Hepatic stellate cell (primary cell): ENCODE measurements at regions not wholly inside any gene's neighbourhood (a gene's known extent, or its start where the extent isn't known, plus 50 kb on each side); places are given as distances from the start of the nearest gene placed in this dataset.
"Not testable (repeated sequence)": the region's sequence is repeated elsewhere in the genome, so short reads cannot be mapped to it uniquely, and the experiment has no call there.

ENCODE experiments used
- DNase-seq: peaks from one replicate; pipeline ENCODE4 v3.0.0; 2011; ENCODE audit warnings: low spot score

- no peak for DNase-seq
These were observed 149.9 kb upstream of the RAB6C start for GRCh38 chr2:129829588-129829987.

DNA sequence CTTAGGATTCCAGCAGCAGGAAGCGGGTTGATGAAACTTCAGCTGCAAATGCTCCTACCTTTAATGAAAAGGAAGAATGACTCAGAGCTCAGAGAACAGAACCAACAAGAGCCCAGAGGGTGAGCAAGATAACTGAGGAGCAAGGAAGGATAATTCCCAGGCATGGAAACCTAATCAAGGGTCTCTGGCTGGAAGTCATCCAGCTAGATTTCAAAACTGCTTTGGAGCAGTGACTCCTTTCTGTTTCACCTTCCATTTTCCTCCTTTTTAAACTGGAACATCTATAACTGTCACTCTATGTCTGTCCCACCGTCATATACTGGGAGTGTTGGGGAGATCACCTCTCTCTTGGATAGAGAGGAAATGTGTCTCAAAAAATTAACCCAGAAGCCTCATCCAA is 148.4 kb upstream of the RAB6C start:
- DNase-seq = no peak

DNA sequence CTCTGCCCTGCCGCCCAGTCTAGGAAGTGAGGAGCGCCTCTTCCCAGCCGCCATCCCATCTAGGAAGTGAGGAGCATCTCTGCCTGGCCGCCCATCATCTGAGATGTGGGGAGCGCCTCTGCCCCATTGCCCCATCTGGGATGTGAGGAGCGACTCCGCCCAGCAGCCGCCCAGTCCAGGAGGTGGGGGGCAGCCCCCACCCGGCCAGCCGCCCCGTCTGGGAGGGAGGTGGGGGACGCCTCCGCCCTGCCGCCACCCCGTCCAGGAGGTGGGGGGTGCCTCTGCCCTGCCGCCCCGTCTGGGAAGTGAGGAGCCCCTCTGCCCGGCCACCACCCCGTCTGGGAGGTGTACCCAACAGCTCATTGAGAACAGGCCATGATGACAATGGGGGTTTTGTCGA is 146.0 kb upstream of the RAB6C start:
- DNase-seq = not testable (repeated sequence)

GRCh38 chr2:129847043-129847442 is 132.4 kb upstream of the RAB6C start:
- no peak for DNase-seq

DNA sequence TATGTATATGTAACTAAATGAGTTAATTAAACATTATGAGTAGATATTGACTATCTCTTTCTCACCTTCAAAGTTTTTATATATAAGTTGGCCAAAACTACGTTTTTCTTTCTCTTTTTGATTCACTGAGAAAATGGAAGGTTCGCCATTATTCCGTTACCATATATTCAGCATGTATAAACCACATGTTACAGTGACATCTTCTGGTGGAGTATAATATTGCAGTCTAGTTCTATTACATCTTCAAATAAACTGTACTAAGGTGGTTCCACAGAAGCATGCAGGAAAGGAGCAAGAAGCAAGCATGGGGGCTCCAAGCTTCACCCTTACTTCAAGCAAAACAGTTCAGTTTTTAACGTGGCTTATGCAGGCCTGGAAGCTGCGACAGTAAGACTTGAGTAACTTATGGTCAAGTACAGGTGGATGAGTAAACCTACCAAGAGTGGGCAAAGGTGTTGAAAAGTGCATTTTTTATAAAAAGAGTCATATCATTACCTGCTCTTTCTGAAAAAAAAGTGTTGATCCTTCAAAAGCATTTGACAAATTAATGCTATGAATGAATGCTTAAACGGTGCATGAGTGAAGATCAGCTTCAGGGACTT is 129.8 kb upstream of the RAB6C start:
- DNase-seq = peak; percentile 45

- no peak for DNase-seq
These were observed 122.3 kb upstream of the RAB6C start for GRCh38 chr2:129857200-129857599.

GRCh38 chr2:129859175-129859574 is 120.3 kb upstream of the RAB6C start:
- DNase-seq = no peak

DNA sequence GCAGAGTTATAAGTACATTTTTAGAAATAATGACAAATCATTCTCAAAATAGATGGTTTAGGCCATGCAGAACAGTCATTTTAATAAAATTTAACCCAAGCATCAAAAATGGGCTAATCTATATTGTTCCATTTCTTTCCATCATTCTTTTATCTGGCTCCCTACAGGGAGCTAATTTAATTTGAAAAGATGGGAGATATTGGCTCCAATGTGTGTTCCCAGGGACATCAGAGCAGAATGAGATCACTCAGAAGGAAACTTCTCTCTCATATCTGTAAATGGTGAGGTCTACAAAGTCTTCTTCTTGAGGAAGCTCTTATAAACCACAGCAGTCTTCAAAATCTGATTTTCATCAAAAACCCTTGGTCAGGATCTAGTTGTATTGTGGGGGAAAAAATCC is 119.4 kb upstream of the RAB6C start:
- DNase-seq = no peak

GRCh38 chr2:129861666-129862288 is 117.7 kb upstream of the RAB6C start:
- no peak for DNase-seq

DNA sequence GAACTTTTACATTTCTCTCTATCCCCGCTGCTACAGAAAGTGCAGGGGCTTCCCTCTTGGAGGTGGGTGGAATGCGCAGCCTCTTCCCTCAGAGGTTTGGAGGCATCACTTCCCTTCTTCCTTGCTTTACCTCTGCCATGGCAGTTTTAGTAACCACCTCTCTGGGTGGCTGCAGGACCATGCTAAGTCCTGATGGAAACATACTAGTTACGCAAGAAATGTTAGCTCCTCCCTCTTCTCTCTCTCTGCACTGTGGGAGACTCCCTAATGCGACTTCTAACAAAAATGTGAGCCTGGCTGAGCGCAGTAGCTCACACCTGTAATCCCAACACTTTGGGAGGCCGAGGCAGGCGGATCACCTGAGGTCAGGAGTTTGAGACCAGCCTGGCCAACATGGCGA is 116.8 kb upstream of the RAB6C start:
- DNase-seq = no peak

GRCh38 chr2:129863350-129863749 is 116.1 kb upstream of the RAB6C start:
- no peak for DNase-seq

- DNase-seq = no peak
These were observed 114.7 kb upstream of the RAB6C start for GRCh38 chr2:129864719-129865118.

- DNase-seq = no peak
These were observed 113.5 kb upstream of the RAB6C start for GRCh38 chr2:129865976-129866375.

GRCh38 chr2:129866391-129866790 is 113.1 kb upstream of the RAB6C start:
- no peak for DNase-seq

DNA sequence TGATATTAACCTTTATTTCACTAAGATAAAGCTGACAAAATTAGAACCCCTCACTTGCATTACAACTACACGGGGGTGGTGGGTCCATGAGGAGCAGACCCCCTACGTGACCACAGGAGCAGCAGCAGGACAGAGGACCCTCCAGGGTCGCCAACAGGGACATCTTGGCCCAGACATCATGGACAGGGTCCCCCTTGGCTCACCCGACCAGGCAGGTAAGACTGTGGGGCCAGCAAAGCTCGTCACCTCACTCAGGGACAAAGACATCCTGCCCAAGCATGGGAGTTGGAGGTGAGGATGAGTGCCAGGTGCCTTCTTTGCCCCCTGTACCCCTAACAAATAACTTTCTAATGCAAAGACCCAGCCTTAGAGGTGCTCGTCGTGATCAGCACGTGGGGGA is 111.3 kb upstream of the RAB6C start:
- DNase-seq = no peak

GRCh38 chr2:129870685-129871241 is 108.7 kb upstream of the RAB6C start:
- DNase-seq = no peak

DNA sequence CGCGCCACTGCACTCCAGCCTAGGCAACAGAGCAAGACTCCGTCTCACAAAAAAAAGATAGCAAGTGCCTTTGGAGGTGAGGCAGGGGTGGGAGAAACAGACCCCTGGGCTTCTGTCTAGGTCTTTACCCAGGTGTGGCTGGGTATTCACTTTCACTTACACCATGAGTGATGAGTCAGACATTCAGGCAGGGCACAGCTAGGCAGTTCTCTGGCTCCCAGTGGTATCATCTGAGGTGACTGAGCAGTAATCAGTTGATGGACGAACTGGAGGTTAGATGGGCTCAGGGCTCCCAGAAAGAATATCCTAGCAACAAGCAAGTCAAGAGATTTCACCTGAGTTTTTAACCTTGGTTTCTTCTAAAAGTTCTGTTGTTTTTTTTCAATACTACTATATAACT is 107.0 kb upstream of the RAB6C start:
- no peak for DNase-seq

DNA sequence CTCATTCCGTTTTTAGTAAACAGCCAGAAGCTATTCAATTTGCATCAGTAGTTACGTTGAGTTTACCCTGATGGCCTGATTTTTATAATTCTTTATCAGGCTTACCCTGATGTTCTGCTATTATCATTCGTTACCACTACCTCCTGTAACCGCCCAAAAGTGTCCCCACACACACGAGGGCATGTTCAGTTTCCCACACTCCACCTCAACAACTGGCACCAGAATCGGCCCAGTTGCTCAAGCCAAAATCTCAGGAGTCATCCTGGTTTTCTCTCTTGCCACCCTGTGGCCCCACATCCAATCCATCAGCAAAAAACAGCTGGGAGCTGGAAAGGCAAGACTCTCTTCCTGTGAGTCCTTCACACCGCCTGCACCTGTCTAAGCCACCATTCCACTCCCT is 102.9 kb upstream of the RAB6C start:
- DNase-seq = no peak

DNA sequence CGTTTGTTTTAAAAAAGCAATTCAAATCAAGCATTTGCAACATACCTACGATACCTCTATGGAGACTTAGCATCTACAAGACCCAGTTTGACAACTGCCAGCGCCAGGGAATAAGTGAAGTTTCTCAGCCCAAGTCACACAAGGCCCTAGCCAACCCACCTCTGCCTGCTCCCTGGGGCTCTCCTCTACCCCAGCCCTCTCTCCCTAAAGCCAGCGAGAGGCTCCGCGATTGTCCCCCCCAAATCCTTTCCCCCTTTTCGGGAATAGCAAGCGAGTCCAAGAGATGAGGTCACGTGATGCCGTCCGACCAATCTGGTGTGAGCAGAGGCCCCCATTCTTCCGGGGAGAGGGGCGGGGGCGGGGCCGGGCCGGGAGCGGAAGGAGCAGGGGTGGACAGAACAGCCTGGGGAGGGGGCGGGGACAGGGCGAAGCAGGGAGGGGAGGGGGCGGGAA is 102.2 kb upstream of the RAB6C start:
- DNase-seq = peak; percentile 76

DNA sequence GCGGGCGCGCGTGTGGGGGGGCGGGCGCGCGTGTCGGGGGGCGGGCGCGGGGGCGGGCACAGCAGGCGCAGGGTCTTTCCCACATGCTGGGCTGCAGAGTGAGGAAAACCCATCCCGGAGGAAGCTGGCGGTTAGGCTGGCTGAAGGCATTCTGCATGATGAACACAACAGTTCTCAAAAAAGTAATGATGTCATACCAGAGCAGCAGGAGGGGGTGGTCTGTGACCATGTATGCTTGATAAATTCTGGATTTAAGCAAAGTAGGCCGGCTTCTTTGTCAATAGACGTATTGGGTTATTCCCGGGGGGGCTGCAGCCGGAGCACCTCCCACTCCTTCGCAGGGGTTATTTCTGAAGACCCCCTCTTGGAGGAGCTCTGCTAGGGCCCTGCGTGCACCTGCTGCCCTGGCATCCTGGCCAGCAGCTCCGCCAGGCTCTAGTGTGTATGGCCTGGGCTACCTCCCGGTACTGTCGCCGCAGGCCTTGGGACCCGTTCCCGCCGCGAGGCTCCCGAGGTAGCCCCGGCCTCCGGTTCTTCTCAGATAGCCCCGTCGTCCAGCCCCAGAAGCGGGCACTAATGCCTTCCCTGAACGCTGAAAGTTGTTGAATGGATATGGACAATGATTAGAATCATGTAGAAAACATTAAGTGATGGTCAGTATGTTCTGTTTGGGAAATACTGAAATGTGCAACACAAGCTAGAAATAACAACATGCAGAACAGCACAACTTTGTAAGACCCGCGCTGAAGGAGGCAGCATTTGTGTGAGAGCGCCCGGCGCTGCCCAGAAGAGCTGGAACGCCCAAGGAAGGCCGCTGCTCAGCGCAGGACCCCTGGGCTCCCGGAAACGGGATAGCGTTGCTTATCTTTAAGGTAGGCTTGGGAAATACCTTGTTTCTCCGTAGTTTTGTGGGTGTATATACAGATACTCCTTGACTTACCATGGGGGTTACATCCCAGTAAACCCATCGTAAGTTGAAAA is 101.4 kb upstream of the RAB6C start:
- peak; percentile 22 for DNase-seq

GRCh38 chr2:129879614-129880180 is 99.8 kb upstream of the RAB6C start:
- no peak for DNase-seq

DNA sequence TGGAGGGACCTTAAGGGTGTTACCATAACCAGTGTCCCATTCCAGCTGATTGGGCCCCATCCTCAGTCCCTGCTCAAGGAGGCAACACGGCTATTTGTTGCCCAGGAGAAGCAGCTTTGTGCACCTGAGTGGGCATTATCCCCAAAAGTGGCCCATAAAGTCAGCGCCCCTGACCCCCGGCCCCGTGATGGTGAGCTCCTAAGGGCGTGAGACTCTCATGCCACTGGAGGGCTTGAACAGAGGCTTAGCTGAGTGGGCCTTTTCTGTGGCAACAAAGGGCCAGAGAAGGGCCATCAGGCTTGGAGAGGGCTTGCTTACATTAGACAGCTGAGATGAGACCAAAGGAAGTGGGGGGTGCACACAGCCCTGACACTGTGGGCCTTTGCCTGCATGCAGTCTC is 99.2 kb upstream of the RAB6C start:
- DNase-seq = no peak
